ENCODE measurements at regions not wholly inside any gene's neighbourhood (a gene's known extent, or its start where the extent isn't known, plus 50 kb on each side); places are given as distances from the start of the nearest gene placed in this dataset.
"Not testable (repeated sequence)": the region's sequence is repeated elsewhere in the genome, so short reads cannot be mapped to it uniquely, and the experiment has no call there.

GRCh38 chr13:87877477-87877876, 206.3 kb downstream of the SLITRK5 start:
- no peak for DNase-seq (ENCODE audit: low read depth)

- DNase-seq (ENCODE audit: low read depth), result no peak
Measured at GRCh38 chr13:87878706-87879105, 207.5 kb downstream of the SLITRK5 start.

GRCh38 chr13:87884884-87885283, 213.7 kb downstream of the SLITRK5 start:
- DNase-seq (ENCODE audit: low read depth), result no peak

- DNase-seq (ENCODE audit: low read depth), result no peak
Measured at GRCh38 chr13:87887459-87888123, 216.4 kb downstream of the SLITRK5 start.

- DNase-seq (ENCODE audit: low read depth), result no peak
Measured at GRCh38 chr13:87889254-87889653, 218.1 kb downstream of the SLITRK5 start.

GRCh38 chr13:87893186-87893585, 222.0 kb downstream of the SLITRK5 start:
- DNase-seq (ENCODE audit: low read depth), result no peak

GRCh38 chr13:87894059-87894458, 222.9 kb downstream of the SLITRK5 start:
- no peak for DNase-seq (ENCODE audit: low read depth)

GRCh38 chr13:87903553-87903952, 232.4 kb downstream of the SLITRK5 start:
- no peak for DNase-seq (ENCODE audit: low read depth)

GRCh38 chr13:87906411-87906810, 235.2 kb downstream of the SLITRK5 start:
- DNase-seq (ENCODE audit: low read depth), result no peak

GRCh38 chr13:87907202-87907601, 236.0 kb downstream of the SLITRK5 start:
- DNase-seq (ENCODE audit: low read depth), result no peak

- no peak for DNase-seq (ENCODE audit: low read depth)
Measured at GRCh38 chr13:87919956-87920355, 248.8 kb downstream of the SLITRK5 start.

GRCh38 chr13:87923753-87924152, 252.6 kb downstream of the SLITRK5 start:
- DNase-seq (ENCODE audit: low read depth), result no peak

GRCh38 chr13:87925006-87925405, 253.8 kb downstream of the SLITRK5 start:
- no peak for DNase-seq (ENCODE audit: low read depth)

- DNase-seq (ENCODE audit: low read depth), result no peak
Measured at GRCh38 chr13:87940776-87941175, 269.6 kb downstream of the SLITRK5 start.

GRCh38 chr13:87941226-87941625, 270.1 kb downstream of the SLITRK5 start:
- DNase-seq (ENCODE audit: low read depth), result no peak

- no peak for DNase-seq (ENCODE audit: low read depth)
Measured at GRCh38 chr13:87942205-87942604, 271.0 kb downstream of the SLITRK5 start.

- no peak for DNase-seq (ENCODE audit: low read depth)
Measured at GRCh38 chr13:87944038-87944437, 272.9 kb downstream of the SLITRK5 start.

GRCh38 chr13:87952377-87952776, 281.2 kb downstream of the SLITRK5 start:
- no peak for DNase-seq (ENCODE audit: low read depth)

GRCh38 chr13:87953381-87953780, 282.2 kb downstream of the SLITRK5 start:
- no peak for DNase-seq (ENCODE audit: low read depth)

GRCh38 chr13:87954091-87954490, 282.9 kb downstream of the SLITRK5 start:
- no peak for DNase-seq (ENCODE audit: low read depth)

GRCh38 chr13:87961546-87961945, 290.4 kb downstream of the SLITRK5 start:
- DNase-seq (ENCODE audit: low read depth), result no peak

- no peak for DNase-seq (ENCODE audit: low read depth)
Measured at GRCh38 chr13:87972568-87972967, 301.4 kb downstream of the SLITRK5 start.

- no peak for DNase-seq (ENCODE audit: low read depth)
Measured at GRCh38 chr13:87975035-87975434, 303.9 kb downstream of the SLITRK5 start.

- DNase-seq (ENCODE audit: low read depth), result not testable (repeated sequence)
Measured at GRCh38 chr13:87976650-87977049, 305.5 kb downstream of the SLITRK5 start.

Data from activated T-cell treated with anti-CD3 and anti-CD28 coated beads for 48 hours (primary cell).